ENCODE measurements at regions not wholly inside any gene's neighbourhood (a gene's known extent, or its start where the extent isn't known, plus 50 kb on each side); places are given as distances from the start of the nearest gene placed in this dataset.

GRCh38 chr1:110785612-110786011 lies 87.3 kb upstream of the CD53 start:
- no peak for TF ChIP-seq CTCF (IDR thresholded peaks at IDR 0.05; ENCODE audit: low read depth, low read length)
- DNase-seq (ENCODE audit: extremely low read depth, low read depth): no peak

DNA sequence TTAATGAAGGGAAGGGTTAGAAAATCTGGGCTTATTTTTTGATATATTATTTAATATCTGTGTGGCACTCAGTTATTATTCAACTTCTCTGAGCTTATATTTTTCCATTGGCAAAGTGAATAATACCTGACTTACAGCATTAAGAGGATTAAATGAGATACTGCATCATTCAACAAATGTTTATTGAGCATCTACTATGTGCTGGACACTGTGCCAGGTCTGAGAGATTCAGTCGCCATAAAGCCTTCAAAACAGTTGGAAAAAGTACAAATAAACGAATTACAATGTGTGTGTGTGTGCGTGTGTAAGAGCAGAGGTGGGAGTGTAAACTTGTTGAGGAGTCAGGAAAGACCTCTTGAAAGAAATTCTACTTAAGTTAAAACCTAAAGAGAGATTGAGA lies 87.9 kb upstream of the CD53 start:
- no peak for TF ChIP-seq CTCF (IDR thresholded peaks at IDR 0.05; ENCODE audit: low read depth, low read length)
- DNase-seq (ENCODE audit: extremely low read depth, low read depth): no peak

DNA sequence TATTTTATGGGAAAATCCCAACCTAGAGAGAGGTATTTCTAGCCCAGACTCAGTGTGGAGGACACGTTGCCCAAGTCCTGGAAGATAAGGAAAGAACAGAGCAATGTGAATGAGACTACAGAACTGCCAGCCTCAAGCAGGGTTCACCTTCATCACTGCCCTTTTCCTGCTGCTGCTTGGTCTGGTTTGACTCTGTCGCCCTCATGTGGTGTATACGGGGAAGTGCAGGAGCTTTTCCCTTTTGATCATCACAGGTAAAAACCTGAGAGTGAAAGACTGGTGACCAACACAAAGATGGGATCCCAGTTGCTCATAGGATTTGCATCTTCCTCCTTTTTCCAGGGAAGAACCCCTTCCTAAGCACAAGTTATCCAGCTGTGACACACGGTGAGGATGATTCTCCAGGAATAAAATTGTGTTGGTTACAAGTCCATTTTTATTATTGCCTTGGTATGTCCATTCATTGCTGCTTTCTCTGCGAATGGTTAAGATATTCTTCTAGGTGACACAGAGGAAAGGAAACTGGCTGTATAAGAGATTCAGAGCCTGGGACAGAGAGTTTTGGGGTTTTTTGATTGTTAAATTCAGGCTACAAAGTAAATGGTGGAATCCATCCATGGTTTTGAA lies 89.5 kb upstream of the CD53 start:
- TF ChIP-seq CTCF (IDR thresholded peaks at IDR 0.05; ENCODE audit: low read depth, low read length): peak; percentile 98
- peak; percentile 14 for DNase-seq (ENCODE audit: extremely low read depth, low read depth)

GRCh38 chr1:110781525-110781924 lies 91.4 kb upstream of the CD53 start:
- no peak for TF ChIP-seq CTCF (IDR thresholded peaks at IDR 0.05; ENCODE audit: low read depth, low read length)

GRCh38 chr1:110780600-110781484 lies 92.1 kb upstream of the CD53 start:
- peak; percentile 14 for DNase-seq (ENCODE audit: extremely low read depth, low read depth)
- TF ChIP-seq CTCF (IDR thresholded peaks at IDR 0.05; ENCODE audit: low read depth, low read length): peak; percentile 74

More at GRCh38 chr1:110781525-110781924, 91.4 kb upstream of the CD53 start:
- no peak for DNase-seq (ENCODE audit: extremely low read depth, low read depth)

GRCh38 chr1:110779636-110780035 lies 93.3 kb upstream of the CD53 start:
- no peak for DNase-seq (ENCODE audit: extremely low read depth, low read depth)
- no peak for TF ChIP-seq CTCF (IDR thresholded peaks at IDR 0.05; ENCODE audit: low read depth, low read length)

DNA sequence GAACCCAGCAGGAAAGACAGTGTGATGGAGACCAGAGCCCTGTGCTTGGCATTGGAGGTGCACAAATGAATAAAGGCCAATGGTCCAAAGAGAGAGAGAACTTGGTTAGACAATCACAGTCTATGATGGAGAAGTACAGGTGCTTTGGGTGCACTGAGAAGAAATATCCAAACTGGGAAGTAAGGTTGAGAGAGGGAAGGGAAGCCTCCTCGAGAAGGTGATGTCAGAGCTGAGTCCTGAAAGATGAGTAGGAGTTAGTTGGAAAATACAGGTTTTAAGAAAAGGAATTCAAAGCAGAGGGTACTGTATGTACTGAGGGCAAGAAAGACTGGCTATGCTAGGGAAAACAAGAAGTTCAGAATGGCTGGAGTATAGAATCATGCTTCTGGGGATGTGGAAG lies 94.1 kb upstream of the CD53 start:
- no peak for DNase-seq (ENCODE audit: extremely low read depth, low read depth)
- no peak for TF ChIP-seq CTCF (IDR thresholded peaks at IDR 0.05; ENCODE audit: low read depth, low read length)
